T-cell (primary cell): ENCODE measurements at regions not wholly inside any gene's neighbourhood (a gene's known extent, or its start where the extent isn't known, plus 50 kb on each side); places are given as distances from the start of the nearest gene placed in this dataset.
"Not testable (repeated sequence)": the region's sequence is repeated elsewhere in the genome, so short reads cannot be mapped to it uniquely, and the experiment has no call there.

Experiments
- ATAC-seq, 4 experiments: fragments of 200-7000 bp in 3 of 4; fragments of 150-1000 bp in 1 of 4; cut with Tn5 transposase; replicated peaks in 1 of 4; 1 replicate in 3 of 4; 2 replicates in 1 of 4; pipeline ENCODE4 v1.10.0; 2021; ENCODE audit warnings: moderate library complexity in 3 of 4, mild to moderate bottlenecking in 2 of 4, moderate number of reproducible peaks in 1 of 4
- CTCF ChIA-PET, 2 donors: fragments of 300-600 bp; sonication (Branson Sonifier 250); formaldehyde crosslinking; loops; one replicate each; lab custom pipeline; 2022; ENCODE audit warnings: antibody characterized with exemption in 2 of 2; lab: Charles Lee
- POLR2A ChIA-PET, 2 donors: fragments of 300-600 bp; sonication (Branson Sonifier 250); formaldehyde crosslinking; loops; one replicate each; lab custom pipeline; 2022; ENCODE audit warnings: antibody characterized with exemption in 2 of 2; lab: Charles Lee
- DNase-seq, 35 experiments: peaks; one replicate each; pipeline versions ENCODE4 v3.0.0 to v3.0.0-alpha.2; 2013 to 2023
- H3K27ac ChIP-seq: one replicate; pipeline ENCODE4 v1.5.1; 2013; ENCODE audit warnings: low read length
- H3K27me3 ChIP-seq, 2 experiments: replicated peaks in 1 of 2; 1 replicate in 1 of 2; 2 replicates in 1 of 2; pipeline versions ENCODE4 v1.6.1 to v1.7.0; 2013; ENCODE audit warnings: low read length in 1 of 2, mixed read lengths in 1 of 2; ENCODE audit not compliant: control insufficient read depth in 2 of 2, insufficient read depth in 2 of 2; ENCODE audit errors: extremely low read depth in 1 of 2
- H3K36me3 ChIP-seq, 2 donors: 1 replicate in 1 of 2; 2 replicates in 1 of 2; pipeline versions ENCODE4 v1.6.1 to v1.7.0; 2013; ENCODE audit warnings: low read length in 1 of 2; ENCODE audit not compliant: control insufficient read depth in 2 of 2, insufficient read depth in 1 of 2; ENCODE audit errors: extremely low read depth in 1 of 2
- H3K4me1 ChIP-seq, 2 experiments: 1 replicate in 1 of 2; 2 replicates in 1 of 2; pipeline versions ENCODE4 v1.6.1 to v1.7.0; 2013; ENCODE audit warnings: low read length in 2 of 2, mixed read lengths in 1 of 2; ENCODE audit not compliant: insufficient read depth in 2 of 2, control insufficient read depth in 1 of 2; ENCODE audit errors: extremely low read depth in 1 of 2
- H3K4me3 ChIP-seq, 2 donors: 1 replicate in 1 of 2; 2 replicates in 1 of 2; pipeline versions ENCODE4 v1.5.1 to v1.7.0; 2013; ENCODE audit warnings: mild to moderate bottlenecking in 2 of 2, low read length in 1 of 2, moderate library complexity in 1 of 2; ENCODE audit not compliant: control insufficient read depth in 1 of 2; ENCODE audit errors: extremely low read depth in 1 of 2
- H3K9me3 ChIP-seq: 2 replicates; pipeline ENCODE4 v1.7.0; 2013
- H3K27ac Mint-ChIP-seq, 2 donors: one replicate each; pipeline ENCODE4 v1.8.0; 2020 to 2021; ENCODE audit warnings: mild to moderate bottlenecking in 2 of 2, mixed read lengths in 2 of 2
- H3K27me3 Mint-ChIP-seq, 2 donors: one replicate each; pipeline ENCODE4 v1.8.0; 2021 to 2022; ENCODE audit warnings: mixed read lengths in 2 of 2
- H3K36me3 Mint-ChIP-seq: one replicate; pipeline ENCODE4 v1.8.0; 2021; ENCODE audit warnings: mixed read lengths
- H3K4me1 Mint-ChIP-seq, 3 donors: one replicate each; pipeline ENCODE4 v1.8.0; 2020 to 2022; ENCODE audit warnings: mixed read lengths in 3 of 3, mild to moderate bottlenecking in 1 of 3
- H3K4me3 Mint-ChIP-seq, 3 donors: one replicate each; pipeline ENCODE4 v1.8.0; 2020 to 2022; ENCODE audit warnings: mild to moderate bottlenecking in 3 of 3, mixed read lengths in 3 of 3, moderate library complexity in 3 of 3
- H3K9me3 Mint-ChIP-seq, 3 donors: one replicate each; pipeline ENCODE4 v1.8.0; 2020 to 2022; ENCODE audit warnings: mixed read lengths in 3 of 3
- WGBS: methylation state at CpG from one replicate; pipeline ENCODE4 v1.1.5; 2013; ENCODE audit warnings: missing lambda C conversion rate; ENCODE audit not compliant: insufficient coverage; 5-methylcytosine and 5-hydroxymethylcytosine counted together

GRCh38 chr14:106389186-106389585 lies 862.8 kb downstream of the TMEM121 start:
- not testable (repeated sequence) for H3K4me3 Mint-ChIP-seq, DNase-seq

DNA sequence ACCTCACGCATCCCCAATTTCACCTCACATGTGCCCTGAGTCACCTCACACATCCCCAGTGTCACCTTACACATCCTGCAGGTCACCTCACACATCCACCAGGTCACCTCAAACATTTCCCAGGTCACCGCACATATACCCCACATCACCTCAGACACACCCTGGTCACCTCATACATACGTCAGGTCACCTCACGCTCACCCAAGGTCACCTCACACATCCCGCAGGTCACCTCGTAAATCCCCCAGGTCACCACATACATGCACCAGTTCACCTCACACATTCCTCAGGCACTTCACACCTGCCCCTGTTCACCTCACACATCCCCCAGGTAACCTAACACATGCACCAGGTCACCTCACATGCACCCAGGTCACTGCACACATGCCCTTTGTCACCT lies 864.0 kb downstream of the TMEM121 start:
- no peak overlapping the region for H3K4me3 ChIP-seq
- H3K27ac ChIP-seq = no peak overlapping the region
- Mint-ChIP-seq H3K27ac (no peak overlapping the region), H3K27me3 (peaks cover 24 to 37% of the 10 kb centered on the region in 2 donors), H3K4me1 (peaks cover 10 to 65% (median 19%) of the 10 kb centered on the region in 3 donors), H3K4me3 (no peak overlapping the region), H3K36me3 (no peaks in the 10 kb centered on the region), H3K9me3 (peaks cover 0 to 8% (median 0%) of the 10 kb centered on the region in 3 donors)
- no peaks in the 10 kb centered on the region for H3K9me3 ChIP-seq
- H3K4me1 ChIP-seq = peaks cover 1 to 3% of the 10 kb centered on the region in 2 experiments
- no peaks in the 10 kb centered on the region for H3K36me3 ChIP-seq
- ATAC-seq = no peak
- no peak for DNase-seq
- H3K27me3 ChIP-seq = peaks cover 0 to 24% of the 10 kb centered on the region in 2 experiments
- WGBS = 84% methylated on average over 6 of the region's 6 CpGs
- POLR2A ChIA-PET = no interaction called here
- CTCF ChIA-PET = no interaction called here

More at GRCh38 chr14:106389186-106389585, 862.8 kb downstream of the TMEM121 start:
- CTCF ChIA-PET = interaction anchor here in 1 of 2 donors (1.0 kb wide), 1 partner anchor 18 kb away, joined by 3 read pairs; no protein-coding TSS in a partner anchor
- H3K9me3 ChIP-seq, H3K36me3 ChIP-seq, H3K36me3 Mint-ChIP-seq, ATAC-seq, H3K9me3 Mint-ChIP-seq, H3K27ac Mint-ChIP-seq, POLR2A ChIA-PET, H3K27ac ChIP-seq, H3K4me3 ChIP-seq, H3K4me1 ChIP-seq: not testable (repeated sequence)
- Mint-ChIP-seq H3K27me3 (peaks cover 24 to 43% of the 10 kb centered on the region in 2 donors), H3K4me1 (peaks cover 2 to 58% (median 13%) of the 10 kb centered on the region in 3 donors)
- H3K27me3 ChIP-seq = peaks cover 0 to 24% of the 10 kb centered on the region in 2 experiments
- WGBS = 50% methylated on average over 2 of the region's 9 CpGs

- Histone ChIP-seq H3K27me3 (peaks cover 0 to 24% of the 10 kb centered on the region in 2 experiments), H3K4me1 (peaks cover 5 to 7% of the 10 kb centered on the region in 2 experiments), H3K36me3 (no peaks in the 10 kb centered on the region), H3K27ac (no peak overlapping the region), H3K4me3 (no peak overlapping the region), H3K9me3 (no peaks in the 10 kb centered on the region)
- Mint-ChIP-seq H3K36me3 (no peaks in the 10 kb centered on the region), H3K9me3 (peaks cover 0 to 8% (median 0%) of the 10 kb centered on the region in 3 donors), H3K27me3 (peaks cover 24 to 36% of the 10 kb centered on the region in 2 donors), H3K4me1 (peaks cover 16 to 66% (median 22%) of the 10 kb centered on the region in 3 donors), H3K27ac (no peak overlapping the region), H3K4me3 (no peak overlapping the region)
- CTCF ChIA-PET = interaction anchor here in 1 of 2 donors (0.6 kb wide), 1 partner anchor 20 kb away, joined by 3 read pairs; no protein-coding TSS in a partner anchor
- WGBS = 72% methylated on average over 4 of the region's 6 CpGs
- POLR2A ChIA-PET = no interaction called here
- no peak for ATAC-seq
- DNase-seq = no peak
These were observed 864.6 kb downstream of the TMEM121 start for GRCh38 chr14:106390947-106391346.

DNA sequence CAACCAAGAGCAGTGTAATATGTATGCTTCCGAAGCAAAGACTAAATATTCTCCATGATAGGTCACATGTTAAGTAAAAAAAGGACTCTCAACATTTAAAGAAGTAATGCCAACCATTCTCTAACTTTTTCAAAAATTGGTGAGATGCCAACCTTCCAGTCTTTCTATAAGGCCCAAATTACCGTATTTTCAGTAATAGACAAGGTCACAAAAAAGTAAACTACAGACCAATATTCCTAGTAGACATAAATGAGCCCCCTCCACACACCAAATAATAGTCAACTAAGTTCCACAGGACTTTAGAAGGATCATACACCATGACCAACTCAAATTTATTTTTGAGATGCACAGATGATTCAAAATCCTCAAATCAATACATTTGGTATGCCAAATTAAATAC lies 867.4 kb downstream of the TMEM121 start:
- H3K4me3 Mint-ChIP-seq = peak overlapping the region in 1 of 3 donors; percentile 3
- H3K27me3 ChIP-seq = peaks cover 0 to 24% of the 10 kb centered on the region in 2 experiments
- H3K9me3 ChIP-seq = no peaks in the 10 kb centered on the region
- H3K4me3 ChIP-seq = no peak overlapping the region
- H3K36me3 ChIP-seq = no peaks in the 10 kb centered on the region
- peaks cover 8 to 14% of the 10 kb centered on the region in 2 experiments for H3K4me1 ChIP-seq
- H3K27ac Mint-ChIP-seq = peak overlapping the region in 1 of 2 donors; percentile 11
- POLR2A ChIA-PET = no interaction called here
- H3K27ac ChIP-seq = no peak overlapping the region
- ATAC-seq (no peak), DNase-seq (no peak)
- H3K36me3 Mint-ChIP-seq = no peaks in the 10 kb centered on the region
- peaks cover 0 to 2% (median 0%) of the 10 kb centered on the region in 3 donors for H3K9me3 Mint-ChIP-seq
- peaks cover 25 to 68% (median 32%) of the 10 kb centered on the region in 3 donors for H3K4me1 Mint-ChIP-seq
- CTCF ChIA-PET = no interaction called here
- H3K27me3 Mint-ChIP-seq = peaks cover 24 to 27% of the 10 kb centered on the region in 2 donors
- 88% methylated on average over 1 of the region's 2 CpGs for WGBS

DNA sequence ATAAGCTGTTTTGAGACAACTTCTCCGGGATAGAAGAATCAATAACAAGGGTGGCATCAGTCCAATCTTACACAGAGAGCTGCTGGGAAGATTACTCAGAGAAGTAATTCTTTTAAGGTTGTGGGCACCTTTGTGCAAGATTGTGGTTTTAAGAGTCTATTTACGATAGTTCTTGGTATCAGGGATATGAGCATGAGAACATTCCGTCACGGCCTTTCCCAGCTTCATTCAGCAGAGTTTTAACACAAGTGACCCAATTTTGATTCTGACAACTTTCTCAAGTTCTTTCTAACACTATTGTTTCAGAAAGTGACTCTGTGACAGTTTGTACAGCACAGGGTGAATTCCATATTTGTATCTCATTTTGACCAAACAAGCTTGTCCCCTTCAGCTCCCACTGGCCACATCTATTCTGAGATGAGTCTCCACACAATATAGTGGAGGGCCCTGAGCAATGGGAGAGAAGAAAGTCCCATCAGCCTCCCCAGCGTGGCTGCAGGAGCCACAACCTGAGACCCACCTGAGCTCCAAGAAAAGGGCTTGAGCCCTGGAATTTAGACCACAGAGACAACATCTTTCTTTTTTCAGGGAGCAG lies 869.2 kb downstream of the TMEM121 start:
- peak in 10 of 35 experiments; percentile 4 to 56 (median 24) for DNase-seq
- peaks cover 25 to 56% (median 32%) of the 10 kb centered on the region in 3 donors for H3K4me1 Mint-ChIP-seq
- H3K4me3 Mint-ChIP-seq = peak overlapping the region in 2 of 3 donors; percentile 35 to 73
- ChIA-PET POLR2A (no interaction called here), CTCF (interaction anchor here (0.5 to 1.6 kb wide), 4 partner anchors 21 to 145 kb away, joined by 3 to 5 read pairs (median 4); no protein-coding TSS in a partner anchor)
- H3K9me3 Mint-ChIP-seq = no peaks in the 10 kb centered on the region
- ATAC-seq = peak in 3 of 4 experiments; percentile 18 to 69 (median 45)
- WGBS = 11% methylated on average over 1 of the region's 5 CpGs
- no peaks in the 10 kb centered on the region for H3K36me3 Mint-ChIP-seq
- Histone ChIP-seq H3K4me3 (no peak overlapping the region), H3K27me3 (peaks cover 0 to 16% of the 10 kb centered on the region in 2 experiments), H3K4me1 (peaks cover 8 to 14% of the 10 kb centered on the region in 2 experiments), H3K9me3 (no peaks in the 10 kb centered on the region), H3K27ac (peak overlapping the region; percentile 30), H3K36me3 (no peaks in the 10 kb centered on the region)
- H3K27ac Mint-ChIP-seq = peak overlapping the region; percentile 56 to 88
- H3K27me3 Mint-ChIP-seq = peaks cover 10 to 18% of the 10 kb centered on the region in 2 donors

DNA sequence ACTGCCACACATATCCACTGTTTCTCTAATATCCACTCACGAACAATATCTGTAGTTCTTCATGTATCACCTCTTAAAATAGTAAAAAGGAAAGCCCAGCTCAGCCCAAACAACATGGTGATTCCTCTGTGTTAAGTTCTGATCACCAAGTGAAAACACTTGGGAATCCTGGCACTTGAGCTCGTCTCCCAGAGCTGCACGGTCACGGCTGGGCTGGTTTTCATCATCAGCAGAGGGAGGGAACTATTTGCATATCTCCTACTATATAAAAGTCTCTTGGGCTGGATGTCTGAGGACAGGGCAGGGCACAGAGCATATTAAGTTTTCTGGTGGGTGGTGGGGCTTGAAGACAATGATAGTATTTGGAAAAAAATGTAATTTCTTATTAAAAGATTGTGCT lies 870.6 kb downstream of the TMEM121 start:
- peaks cover 0 to 6% of the 10 kb centered on the region in 2 donors for H3K27me3 Mint-ChIP-seq
- peaks cover 25 to 41% (median 32%) of the 10 kb centered on the region in 3 donors for H3K4me1 Mint-ChIP-seq
- H3K27ac ChIP-seq = no peak overlapping the region
- ATAC-seq (no peak), DNase-seq (no peak)
- no peaks in the 10 kb centered on the region for H3K36me3 ChIP-seq
- H3K4me1 ChIP-seq = peaks cover 8 to 14% of the 10 kb centered on the region in 2 experiments
- POLR2A ChIA-PET = no interaction called here
- no peaks in the 10 kb centered on the region for H3K9me3 Mint-ChIP-seq
- no peak overlapping the region for H3K4me3 ChIP-seq
- H3K27me3 ChIP-seq = peaks cover 0 to 5% of the 10 kb centered on the region in 2 experiments
- H3K27ac Mint-ChIP-seq = peak overlapping the region; percentile 39 to 79
- no peaks in the 10 kb centered on the region for H3K36me3 Mint-ChIP-seq
- 40% methylated on average over 1 of the region's 4 CpGs for WGBS
- H3K9me3 ChIP-seq = no peaks in the 10 kb centered on the region
- CTCF ChIA-PET = no interaction called here
- peak overlapping the region in 2 of 3 donors; percentile 48 to 59 for H3K4me3 Mint-ChIP-seq
